Activated naive CD4-positive, alpha-beta T cell treated with anti-CD3 and anti-CD28 coated beads, Interleukin-2, amount 50 U/mL, for 72 hours (primary cell): ENCODE measurements at regions not wholly inside any gene's neighbourhood (a gene's known extent, or its start where the extent isn't known, plus 50 kb on each side); places are given as distances from the start of the nearest gene placed in this dataset.

Source experiments
- ATAC-seq, 2 donors: fragments of 150-1000 bp; cut with Tn5 transposase; 2 replicates each; pipeline ENCODE4 v1.10.0; 2021; ENCODE audit warnings: mild to moderate bottlenecking in 2 of 2, moderate library complexity in 2 of 2
- DNase-seq, 2 donors: peaks; one replicate each; pipeline ENCODE4 v3.0.0; 2021 to 2022; ENCODE audit warnings: low spot score in 2 of 2
- H3K27ac Mint-ChIP-seq, 2 donors: one replicate each; pipeline ENCODE4 v1.8.0; 2022; ENCODE audit warnings: mild to moderate bottlenecking in 2 of 2, mixed read lengths in 2 of 2
- H3K36me3 Mint-ChIP-seq, 2 donors: one replicate each; pipeline ENCODE4 v1.8.0; 2022; ENCODE audit warnings: mixed read lengths in 2 of 2
- H3K9me3 Mint-ChIP-seq, 2 donors: one replicate each; pipeline ENCODE4 v1.8.0; 2022; ENCODE audit warnings: mixed read lengths in 2 of 2

DNA sequence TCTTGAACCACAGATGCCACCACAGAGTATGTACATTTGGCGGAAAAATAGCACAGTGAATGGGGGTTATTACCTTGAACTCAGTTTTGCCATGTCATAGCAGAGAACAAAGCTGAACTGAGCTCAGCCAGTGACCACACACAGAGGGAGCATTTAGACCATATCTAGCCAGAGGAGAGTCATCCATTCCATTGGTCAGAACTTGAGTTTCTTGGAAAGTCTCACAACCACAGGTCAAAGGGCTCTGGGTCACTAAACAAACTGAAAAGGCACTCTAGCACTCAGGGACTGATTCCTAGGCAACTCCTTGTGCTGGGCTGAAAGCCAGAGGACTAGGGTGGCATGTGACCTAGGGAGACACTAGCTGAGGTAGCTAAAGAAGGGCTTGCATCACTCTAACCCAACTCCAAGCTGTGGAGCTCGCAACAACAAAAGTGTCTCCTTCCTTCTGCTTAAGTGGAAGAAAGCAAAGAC is 239.7 kb upstream of the SEMA3D start:
- ATAC-seq (no peak), DNase-seq (no peak)
- H3K27ac Mint-ChIP-seq, result no peak overlapping the region
- H3K9me3 Mint-ChIP-seq, result peaks cover 11 to 20% of the 10 kb centered on the region in 2 donors
- H3K36me3 Mint-ChIP-seq, result no peaks in the 10 kb centered on the region

DNA sequence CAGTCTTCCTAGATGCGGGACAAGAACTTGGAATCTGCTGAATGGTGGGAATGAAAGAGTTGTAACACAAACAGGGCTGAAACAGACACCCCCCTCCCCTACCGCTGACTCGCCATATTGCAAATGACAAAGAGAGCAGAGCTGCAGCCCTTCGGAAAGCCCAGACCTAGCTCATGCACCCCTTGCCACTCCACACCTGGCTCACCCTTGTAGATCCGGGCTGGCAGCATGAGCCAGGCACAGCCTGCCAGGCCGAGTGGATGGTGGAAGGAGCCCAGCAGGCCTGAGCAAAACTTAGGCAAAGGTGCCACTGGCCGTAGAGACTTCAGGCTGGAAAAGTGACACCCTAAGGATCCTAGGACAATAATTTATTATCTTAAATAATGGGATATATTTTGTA is 237.4 kb upstream of the SEMA3D start:
- ATAC-seq (no peak), DNase-seq (no peak)
- no peaks in the 10 kb centered on the region for H3K36me3 Mint-ChIP-seq
- peaks cover 4 to 13% of the 10 kb centered on the region in 2 donors for H3K9me3 Mint-ChIP-seq
- H3K27ac Mint-ChIP-seq, result no peak overlapping the region

DNA sequence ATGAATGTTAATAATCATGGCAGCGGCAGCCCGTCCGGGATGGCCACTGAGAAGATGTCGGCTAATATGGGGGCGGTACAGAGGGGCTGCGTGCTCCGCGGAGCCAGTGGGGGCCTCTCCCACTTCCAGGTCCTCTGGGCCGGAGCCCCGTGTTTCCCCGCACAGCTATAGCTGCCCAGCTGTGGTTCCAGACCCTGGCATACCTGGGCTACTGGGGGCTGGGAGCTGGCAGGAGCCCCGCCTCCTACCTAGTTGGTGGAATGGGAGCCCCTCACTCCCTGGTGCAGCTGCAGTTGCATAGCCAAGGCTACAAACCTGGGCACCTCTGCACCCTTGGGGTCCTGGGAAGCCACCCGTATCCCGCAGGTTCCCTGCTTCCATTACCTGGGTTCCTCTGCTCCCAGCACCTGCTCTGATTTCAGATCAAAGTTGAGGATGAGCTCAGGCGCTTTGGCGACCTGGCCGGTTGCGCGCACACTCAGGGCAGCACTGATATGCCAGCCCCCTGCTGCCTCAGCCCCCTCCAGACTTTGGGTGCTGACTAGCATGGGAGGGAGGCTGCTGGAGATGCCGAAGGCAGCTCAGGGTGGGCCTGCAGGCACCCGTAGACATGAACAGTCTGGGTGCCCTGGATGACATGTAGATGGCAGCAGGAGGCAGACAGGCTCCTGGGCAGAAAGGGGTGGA is 236.5 kb upstream of the SEMA3D start:
- ATAC-seq (no peak), DNase-seq (no peak)
- H3K36me3 Mint-ChIP-seq, result no peaks in the 10 kb centered on the region
- no peak overlapping the region for H3K27ac Mint-ChIP-seq
- H3K9me3 Mint-ChIP-seq, result peaks cover 2 to 9% of the 10 kb centered on the region in 2 donors

DNA sequence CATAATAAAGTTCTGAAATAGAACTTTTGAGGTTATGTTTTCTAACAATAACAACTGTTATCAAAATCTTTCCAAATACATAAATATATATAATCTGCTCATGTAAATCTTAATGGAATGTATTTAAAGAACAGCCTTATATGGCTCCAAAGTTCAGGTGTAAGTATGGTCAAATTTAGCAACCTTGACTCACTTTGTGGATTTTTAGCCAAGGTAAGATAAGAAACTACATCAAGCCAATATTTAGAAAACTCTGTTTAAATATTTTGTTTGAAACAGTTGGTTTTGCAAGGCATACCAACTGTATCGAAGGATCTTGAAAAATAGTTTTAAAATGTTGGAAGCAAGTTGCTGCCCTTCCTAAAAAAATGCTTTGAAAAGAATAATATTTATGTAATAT is 228.9 kb upstream of the SEMA3D start:
- DNase-seq (no peak), ATAC-seq (no peak)
- H3K9me3 Mint-ChIP-seq, result peaks cover 0 to 4% of the 10 kb centered on the region in 2 donors
- no peak overlapping the region for H3K27ac Mint-ChIP-seq
- no peaks in the 10 kb centered on the region for H3K36me3 Mint-ChIP-seq

DNA sequence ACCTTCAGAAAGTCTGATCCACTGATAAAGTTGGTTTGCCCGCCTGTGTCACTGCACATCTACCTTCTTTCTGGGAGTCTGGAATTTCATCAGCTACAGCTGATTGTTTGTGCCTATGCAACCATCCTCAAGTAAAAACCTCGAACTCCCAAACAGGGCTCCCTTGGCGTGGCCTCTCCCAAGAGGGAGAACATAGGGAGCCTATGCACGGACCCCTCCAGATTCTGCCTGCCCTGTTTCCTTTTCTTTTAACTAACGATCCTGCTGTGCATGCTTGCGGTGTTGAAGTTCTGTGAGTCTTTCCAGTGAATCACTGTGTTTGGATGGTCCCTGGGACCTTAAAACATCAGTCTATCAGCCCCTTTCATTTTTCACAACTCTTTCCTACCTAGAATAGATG is 226.9 kb upstream of the SEMA3D start:
- Mint-ChIP-seq H3K27ac (no peak overlapping the region), H3K9me3 (peaks cover 0 to 4% of the 10 kb centered on the region in 2 donors), H3K36me3 (no peaks in the 10 kb centered on the region)
- DNase-seq (no peak), ATAC-seq (no peak)

DNA sequence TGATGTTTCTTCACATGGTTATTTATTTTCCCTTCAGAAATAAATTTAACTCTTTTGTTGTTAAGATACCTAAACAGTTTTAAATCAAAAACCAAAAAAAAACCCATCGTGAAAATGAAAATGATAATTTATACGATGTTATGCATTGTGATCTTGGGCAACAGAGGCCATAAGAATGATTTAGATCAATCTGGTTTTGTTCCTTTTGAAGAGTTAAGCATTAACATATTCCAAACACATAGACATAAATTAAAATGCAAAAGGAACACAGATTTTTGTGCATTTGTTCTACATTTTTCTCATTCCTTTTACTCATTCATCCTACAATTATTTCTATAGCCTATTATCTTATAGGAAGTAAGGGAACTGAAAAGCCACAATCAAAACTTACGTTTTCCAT is 226.1 kb upstream of the SEMA3D start:
- Mint-ChIP-seq H3K36me3 (no peaks in the 10 kb centered on the region), H3K27ac (no peak overlapping the region), H3K9me3 (peaks cover 0 to 4% of the 10 kb centered on the region in 2 donors)
- DNase-seq, result no peak
- no peak for ATAC-seq

DNA sequence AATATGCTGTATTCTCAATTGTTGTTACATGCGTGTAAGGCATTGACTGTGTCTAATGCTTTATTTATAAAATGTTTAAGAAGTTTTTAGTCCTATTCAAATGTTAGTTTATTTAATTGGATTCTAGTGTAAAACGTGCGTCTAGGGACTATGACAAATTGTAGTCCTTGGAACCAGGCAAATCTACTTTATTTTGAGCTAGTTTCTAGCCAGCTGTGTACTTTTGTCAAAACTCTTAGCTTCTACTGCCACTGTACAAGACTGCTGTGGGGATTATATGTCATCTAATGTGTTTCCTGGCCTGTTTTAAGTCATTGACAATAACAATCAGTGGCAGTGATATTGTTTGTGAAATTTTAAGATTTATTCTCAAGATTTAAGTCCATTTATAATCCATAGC is 220.5 kb upstream of the SEMA3D start:
- Mint-ChIP-seq H3K36me3 (no peaks in the 10 kb centered on the region), H3K27ac (no peak overlapping the region), H3K9me3 (peaks cover 0 to 6% of the 10 kb centered on the region in 2 donors)
- ATAC-seq (no peak), DNase-seq (no peak)

DNA sequence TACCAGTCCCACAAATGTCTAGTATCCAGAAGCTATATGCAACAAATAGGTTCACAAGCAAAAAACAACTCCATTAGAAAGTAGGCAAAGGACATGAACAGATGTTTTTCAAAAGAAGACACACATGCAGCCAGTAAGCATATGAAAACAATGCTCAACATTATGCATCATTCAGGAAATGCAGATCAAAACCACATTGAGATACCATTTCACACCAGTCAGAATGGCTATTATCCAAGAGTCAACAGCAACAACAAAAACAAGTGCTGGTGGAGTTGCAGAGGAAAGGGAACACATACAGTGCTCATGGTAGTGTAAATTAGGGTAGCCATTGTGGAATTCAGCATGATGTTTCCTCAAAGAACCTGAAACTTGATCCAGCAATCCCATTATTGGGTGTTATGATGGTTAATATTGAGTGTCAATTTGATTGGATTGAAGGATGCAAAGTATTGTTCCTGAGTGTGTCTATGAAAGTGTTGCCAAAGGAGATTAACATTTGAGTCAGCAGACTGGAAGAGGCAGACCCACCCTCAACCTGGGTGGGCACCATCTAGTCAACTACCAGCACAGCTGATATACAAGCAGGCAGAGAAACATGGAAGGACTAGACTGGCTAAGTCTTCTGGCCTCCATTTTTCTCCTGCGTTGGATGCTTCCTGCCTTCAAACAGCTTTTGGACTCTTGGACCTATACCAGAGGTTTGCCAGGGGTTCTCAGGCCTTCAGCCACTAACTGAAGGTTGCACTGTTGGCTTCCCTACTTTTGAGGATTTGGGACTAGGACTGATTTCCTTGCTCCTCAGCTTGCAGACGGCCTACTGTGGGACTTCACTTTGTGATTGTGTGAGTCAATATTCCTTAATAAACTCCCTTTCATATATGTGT is 218.4 kb upstream of the SEMA3D start:
- ATAC-seq, result no peak
- H3K36me3 Mint-ChIP-seq, result no peaks in the 10 kb centered on the region
- peaks cover 0 to 6% of the 10 kb centered on the region in 2 donors for H3K9me3 Mint-ChIP-seq
- DNase-seq, result no peak
- no peak overlapping the region for H3K27ac Mint-ChIP-seq

DNA sequence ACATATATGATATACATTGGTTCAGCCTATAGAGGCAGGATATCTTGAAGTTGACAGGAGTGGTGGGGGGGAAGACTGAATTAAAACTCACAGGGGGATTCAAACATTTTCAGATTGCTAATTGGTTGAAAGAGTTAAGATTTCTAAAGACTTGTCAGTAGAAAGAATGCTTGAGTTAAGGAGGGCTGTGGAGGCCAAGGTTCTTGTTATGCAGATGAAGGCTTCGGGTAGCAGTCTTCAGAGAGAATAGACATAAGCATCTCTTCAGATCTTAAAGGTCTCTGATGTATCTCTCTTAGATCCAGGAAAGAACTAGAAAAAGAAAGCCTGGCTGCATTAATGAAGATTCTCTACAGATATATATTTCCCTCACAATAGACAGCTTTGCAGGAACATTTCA is 209.8 kb upstream of the SEMA3D start:
- peaks cover 0 to 13% of the 10 kb centered on the region in 2 donors for H3K9me3 Mint-ChIP-seq
- DNase-seq, result no peak
- ATAC-seq, result no peak
- no peak overlapping the region for H3K27ac Mint-ChIP-seq
- H3K36me3 Mint-ChIP-seq, result no peaks in the 10 kb centered on the region

DNA sequence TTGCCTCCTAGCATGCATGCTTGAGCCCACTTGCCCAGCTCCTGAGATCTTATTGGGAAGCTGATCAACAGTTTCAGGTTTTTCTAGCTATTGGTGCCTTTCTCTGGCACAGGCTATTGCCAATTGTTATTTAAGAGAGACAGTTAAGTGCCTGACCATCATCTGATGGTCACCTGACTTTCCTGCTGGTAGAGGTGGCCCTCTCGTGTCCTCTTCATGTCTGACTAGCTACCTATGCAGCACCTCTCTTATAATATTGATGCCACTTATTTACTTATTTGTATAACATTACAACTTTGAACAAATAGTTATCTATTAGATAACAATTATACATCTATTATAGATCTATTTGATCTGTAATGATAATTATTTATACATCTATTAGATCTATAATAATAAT is 205.9 kb upstream of the SEMA3D start:
- Mint-ChIP-seq H3K9me3 (peaks cover 0 to 9% of the 10 kb centered on the region in 2 donors), H3K36me3 (no peaks in the 10 kb centered on the region), H3K27ac (peak overlapping the region in 1 of 2 donors; percentile 18)
- ATAC-seq (no peak), DNase-seq (no peak)

DNA sequence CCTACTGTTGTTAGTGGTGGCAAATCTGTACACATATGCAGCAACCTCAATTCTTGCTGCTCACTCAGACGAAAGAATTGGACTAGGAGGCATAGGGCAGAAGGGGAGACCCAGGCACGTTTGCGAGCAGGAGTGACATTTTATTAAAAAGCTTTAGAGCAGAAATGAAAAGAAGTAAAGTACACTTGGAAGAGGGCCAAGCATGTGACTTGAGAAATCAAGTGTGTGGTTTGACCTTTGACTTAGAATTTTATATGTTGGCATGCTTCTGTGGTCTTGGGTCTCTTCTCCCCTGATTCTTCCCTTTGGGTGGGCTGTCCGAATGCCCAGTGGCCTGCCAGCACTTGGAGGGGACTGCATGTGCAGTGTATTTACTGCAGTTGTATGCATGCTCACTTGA is 205.5 kb upstream of the SEMA3D start:
- no peak for DNase-seq
- H3K9me3 Mint-ChIP-seq, result peaks cover 0 to 9% of the 10 kb centered on the region in 2 donors
- no peaks in the 10 kb centered on the region for H3K36me3 Mint-ChIP-seq
- no peak overlapping the region for H3K27ac Mint-ChIP-seq
- ATAC-seq, result no peak

DNA sequence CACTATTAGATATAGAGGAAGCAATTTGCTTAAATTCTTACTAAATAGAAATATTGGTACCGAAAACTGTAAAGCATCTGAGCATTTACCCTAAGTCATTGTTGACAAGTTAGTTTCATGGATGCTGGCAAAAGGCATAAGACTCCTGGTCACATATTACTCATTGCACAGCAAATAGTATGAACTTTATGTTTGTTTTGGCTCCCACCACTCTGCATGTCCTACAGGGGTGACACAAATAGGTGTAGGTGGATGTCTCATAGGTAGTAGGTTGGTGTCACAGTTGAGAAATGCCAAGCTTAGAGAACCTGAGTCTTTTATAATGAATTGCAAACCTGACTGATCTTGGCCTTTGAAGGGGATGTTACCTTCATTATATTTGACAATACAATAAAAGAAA is 199.6 kb upstream of the SEMA3D start:
- Mint-ChIP-seq H3K9me3 (peaks cover 8% of the 10 kb centered on the region in 2 donors), H3K27ac (no peak overlapping the region), H3K36me3 (no peaks in the 10 kb centered on the region)
- ATAC-seq (no peak), DNase-seq (no peak)

DNA sequence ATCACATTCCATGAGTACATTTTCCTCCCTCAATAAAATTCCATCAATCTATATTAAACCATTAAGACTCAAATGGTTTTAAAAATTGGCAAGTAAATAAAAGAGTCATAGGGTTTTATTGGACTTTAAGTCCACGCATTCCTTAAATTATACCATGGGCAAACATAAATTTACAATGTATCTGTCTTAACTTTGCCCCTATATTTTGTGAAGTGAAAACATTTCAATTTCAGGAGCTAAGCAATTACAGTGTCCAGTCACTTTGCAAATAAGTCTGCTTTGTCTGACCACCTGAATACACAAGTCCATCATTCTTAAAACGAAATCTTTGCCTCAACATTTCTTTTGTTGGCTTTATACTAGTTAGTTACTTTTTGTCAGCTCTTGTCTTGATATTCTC is 197.5 kb upstream of the SEMA3D start:
- H3K9me3 Mint-ChIP-seq, result peaks cover 9 to 15% of the 10 kb centered on the region in 2 donors
- no peaks in the 10 kb centered on the region for H3K36me3 Mint-ChIP-seq

DNA sequence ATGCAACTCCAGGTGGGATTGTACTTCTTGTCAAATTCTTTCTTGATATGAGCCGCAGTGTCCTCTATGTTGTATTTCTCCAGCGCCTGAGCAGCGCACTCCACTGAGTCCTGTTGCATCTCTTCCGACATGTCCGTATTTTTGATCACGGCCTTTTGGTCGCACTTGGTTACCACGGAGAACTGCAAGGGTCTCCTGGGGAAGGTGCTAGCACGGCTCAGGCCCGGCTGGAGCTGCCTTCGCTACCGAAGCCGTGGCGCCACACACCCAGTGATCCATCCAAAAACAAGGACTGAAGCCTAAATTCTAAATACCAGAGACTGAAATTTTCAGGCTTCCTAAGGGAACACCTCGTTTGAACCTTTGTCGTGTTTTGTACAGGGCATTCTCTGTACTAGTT is 194.4 kb upstream of the SEMA3D start:
- Mint-ChIP-seq H3K27ac (no peak overlapping the region), H3K9me3 (peaks cover 9 to 11% of the 10 kb centered on the region in 2 donors), H3K36me3 (no peaks in the 10 kb centered on the region)
- ATAC-seq (no peak), DNase-seq (no peak)

More for the DNA sequence above, 197.5 kb upstream of the SEMA3D start:
- no peak for ATAC-seq
- H3K27ac Mint-ChIP-seq, result no peak overlapping the region
- no peak for DNase-seq

DNA sequence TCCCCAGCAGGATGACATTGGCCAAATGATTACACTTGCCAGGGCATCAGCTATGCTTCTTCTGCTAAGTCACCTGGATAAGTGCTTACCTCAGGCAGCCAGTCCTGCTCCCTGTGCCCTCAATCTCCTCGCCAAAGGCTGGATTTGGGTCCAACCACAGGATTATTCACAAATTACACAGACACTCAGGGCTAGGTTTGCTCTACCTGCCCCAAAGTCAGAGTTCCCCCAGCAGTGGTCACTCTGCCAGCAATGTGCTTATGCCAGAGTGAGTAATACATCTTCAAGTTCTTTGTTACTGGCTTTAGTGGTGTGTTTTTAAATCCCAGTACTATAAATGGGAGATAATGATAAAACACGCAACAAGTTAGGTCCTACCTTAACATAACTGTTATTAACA is 189.7 kb upstream of the SEMA3D start:
- DNase-seq (no peak), ATAC-seq (no peak)
- peaks cover 5 to 8% of the 10 kb centered on the region in 2 donors for H3K9me3 Mint-ChIP-seq
- no peaks in the 10 kb centered on the region for H3K36me3 Mint-ChIP-seq
- H3K27ac Mint-ChIP-seq, result no peak overlapping the region

DNA sequence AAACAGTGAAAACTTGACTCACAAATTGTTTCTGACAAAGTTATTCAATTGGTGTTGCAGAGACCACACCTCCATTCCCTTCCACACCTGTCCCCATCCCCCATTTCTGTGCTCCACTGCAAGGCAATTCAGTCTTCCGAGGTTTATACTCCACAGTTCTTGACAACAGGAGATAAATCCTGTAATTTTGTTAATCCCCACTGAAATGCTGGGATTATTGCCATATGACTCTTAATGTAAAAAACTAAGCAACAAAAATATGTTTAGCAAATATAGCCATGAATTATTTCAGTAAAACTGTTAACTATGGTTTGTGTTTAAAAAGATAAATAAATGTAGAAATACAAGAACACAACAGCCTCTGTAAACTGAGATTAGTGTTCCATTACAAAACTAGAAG is 170.1 kb upstream of the SEMA3D start:
- Mint-ChIP-seq H3K9me3 (no peaks in the 10 kb centered on the region), H3K36me3 (no peaks in the 10 kb centered on the region), H3K27ac (no peak overlapping the region)
- ATAC-seq (no peak), DNase-seq (no peak)

DNA sequence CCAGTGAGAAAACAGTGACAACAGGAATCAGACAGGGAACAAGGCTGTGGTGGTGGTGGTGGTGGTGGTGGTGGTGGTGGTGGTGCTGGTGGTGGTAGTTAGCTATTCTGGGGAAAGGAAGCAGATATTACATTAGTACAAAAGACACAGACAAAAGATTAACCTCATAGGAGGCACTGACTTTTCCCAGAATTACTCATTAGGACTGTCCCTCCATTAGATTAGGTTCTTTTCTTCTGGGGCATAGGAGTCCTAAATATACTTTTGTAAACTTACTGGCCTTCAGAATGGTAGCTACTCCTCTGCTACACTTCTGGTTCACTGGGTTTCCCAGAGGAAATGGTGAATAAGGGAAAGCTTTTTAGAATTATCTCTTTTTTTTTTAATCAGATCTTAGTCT is 156.6 kb upstream of the SEMA3D start:
- H3K27ac Mint-ChIP-seq, result no peak overlapping the region
- ATAC-seq, result no peak
- peaks cover 3 to 16% of the 10 kb centered on the region in 2 donors for H3K9me3 Mint-ChIP-seq
- no peak for DNase-seq
- H3K36me3 Mint-ChIP-seq, result no peaks in the 10 kb centered on the region

DNA sequence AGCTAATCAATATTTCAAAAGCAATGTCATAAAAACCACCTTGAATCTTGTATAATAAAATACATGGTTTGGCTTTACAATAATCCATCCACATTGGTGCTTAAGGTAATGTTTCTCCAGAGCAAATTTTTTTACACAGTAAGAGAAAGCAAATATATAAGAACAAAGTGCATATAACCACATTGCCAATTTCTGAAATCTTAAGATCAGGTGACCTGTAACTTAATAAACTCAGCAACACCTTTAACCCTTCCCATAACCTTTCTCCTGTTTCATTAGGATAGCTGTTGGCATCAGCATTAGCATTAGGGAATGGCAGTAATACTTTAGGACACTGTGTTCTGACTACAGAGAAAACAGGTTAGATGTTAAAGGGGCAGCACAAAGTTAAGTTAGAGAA is 155.9 kb upstream of the SEMA3D start:
- Mint-ChIP-seq H3K9me3 (peaks cover 3 to 16% of the 10 kb centered on the region in 2 donors), H3K36me3 (no peaks in the 10 kb centered on the region), H3K27ac (no peak overlapping the region)
- DNase-seq (no peak), ATAC-seq (no peak)
